GM23338 (cell line): ENCODE measurements at regions not wholly inside any gene's neighbourhood (a gene's known extent, or its start where the extent isn't known, plus 50 kb on each side); places are given as distances from the start of the nearest gene placed in this dataset.

Experiments
- ATAC-seq: fragments of 200-7000 bp; cut with Tn5 transposase; 3 replicates; pipeline ENCODE4 v1.9.1; 2020
- DNase-seq: peaks from one replicate; pipeline ENCODE4 v3.0.0-alpha.2; 2015; ENCODE audit warnings: low spot score
- H2AFZ ChIP-seq: fragments of 200-600 bp; sonication (generic); 2 replicates; pipeline ENCODE4 v1.8.0; 2016; ENCODE audit warnings: antibody characterized with exemption, mild to moderate bottlenecking, moderate library complexity
- H3F3A ChIP-seq: fragments of 200-600 bp; sonication (generic); replicated peaks from 2 replicates; pipeline ENCODE4 v1.8.0; 2017; ENCODE audit warnings: antibody characterized with exemption, mixed run types, low read depth
- H3K27ac ChIP-seq: fragments of 200-600 bp; sonication (generic); 2 replicates; pipeline ENCODE4 v1.6.1; 2016; ENCODE audit warnings: low read depth
- H3K27me3 ChIP-seq: fragments of 200-600 bp; sonication (generic); 2 replicates; pipeline ENCODE4 v1.8.0; 2016; ENCODE audit warnings: mild to moderate bottlenecking, mixed run types, moderate library complexity; ENCODE audit not compliant: insufficient read depth
- H3K36me3 ChIP-seq: fragments of 200-600 bp; sonication (generic); 2 replicates; pipeline ENCODE4 v1.8.0; 2016; ENCODE audit warnings: mild to moderate bottlenecking; ENCODE audit not compliant: insufficient read depth
- H3K4me1 ChIP-seq: fragments of 200-600 bp; sonication (generic); 2 replicates; pipeline ENCODE4 v1.8.0; 2016; ENCODE audit warnings: mild to moderate bottlenecking, moderate library complexity; ENCODE audit not compliant: insufficient read depth
- H3K4me2 ChIP-seq: fragments of 200-600 bp; sonication (generic); 2 replicates; pipeline ENCODE4 v1.7.1; 2017; ENCODE audit warnings: mixed run types
- H3K4me3 ChIP-seq: fragments of 200-600 bp; sonication (generic); 2 replicates; pipeline ENCODE4 v1.6.1; 2016; ENCODE audit warnings: mixed run types
- H3K79me2 ChIP-seq: fragments of 200-600 bp; sonication (generic); replicated peaks from 2 replicates; pipeline ENCODE4 v1.8.0; 2017; ENCODE audit warnings: mild to moderate bottlenecking; ENCODE audit not compliant: insufficient read depth
- H3K9me2 ChIP-seq: fragments of 200-600 bp; sonication (generic); 2 replicates; pipeline ENCODE4 v1.8.0; 2017; ENCODE audit not compliant: insufficient read depth
- H4K20me1 ChIP-seq: fragments of 200-600 bp; sonication (generic); replicated peaks from 2 replicates; pipeline ENCODE4 v1.8.0; 2017; ENCODE audit warnings: mild to moderate bottlenecking; ENCODE audit not compliant: insufficient read depth
- H3K27ac Mint-ChIP-seq: 2 replicates; pipeline ENCODE4 v1.8.0; 2020; ENCODE audit warnings: inconsistent platforms, mild to moderate bottlenecking, moderate library complexity, mixed read lengths
- H3K27me3 Mint-ChIP-seq: 3 replicates; pipeline ENCODE4 v1.8.0; 2022; ENCODE audit warnings: low read depth, mild to moderate bottlenecking, moderate library complexity, mixed read lengths, inconsistent platforms; ENCODE audit not compliant: insufficient read depth, poor library complexity
- H3K36me3 Mint-ChIP-seq: 3 replicates; pipeline ENCODE4 v1.8.0; 2021; ENCODE audit warnings: low read depth, mild to moderate bottlenecking, inconsistent platforms, moderate library complexity, mixed read lengths
- H3K4me1 Mint-ChIP-seq: 3 replicates; pipeline ENCODE4 v1.8.0; 2020; ENCODE audit warnings: mild to moderate bottlenecking, inconsistent platforms, mixed read lengths
- H3K4me3 Mint-ChIP-seq: 3 replicates; pipeline ENCODE4 v1.8.0; 2021; ENCODE audit warnings: moderate library complexity, mild to moderate bottlenecking, inconsistent platforms, mixed read lengths
- H3K9me3 Mint-ChIP-seq: 3 replicates; pipeline ENCODE4 v1.8.0; 2020; ENCODE audit warnings: moderate library complexity, mild to moderate bottlenecking, inconsistent platforms, mixed read lengths
- CTCF ChIP-seq, 2 experiments: fragments of 200-600 bp in 1 of 2; sonication (generic) in 1 of 2; conservative IDR thresholded peaks; 2 replicates each; pipeline versions ENCODE4 v1.5.1 to v1.6.1; 2016 to 2017; ENCODE audit warnings: antibody characterized with exemption in 2 of 2, low read depth in 2 of 2, mild to moderate bottlenecking in 2 of 2, moderate library complexity in 1 of 2
- EZH2phosphoT487 ChIP-seq: fragments of 200-600 bp; sonication (generic); IDR thresholded peaks from one replicate; pipeline ENCODE4 v1.8.1; 2018; ENCODE audit warnings: antibody characterized with exemption; ENCODE audit not compliant: unreplicated experiment
- NANOG ChIP-seq: IDR thresholded peaks from 2 replicates; pipeline ENCODE4 v1.6.1; 2016; ENCODE audit warnings: antibody characterized with exemption, borderline replicate concordance
- REST ChIP-seq: IDR thresholded peaks from one replicate; pipeline ENCODE4 v1.6.1; 2018; ENCODE audit warnings: antibody characterized with exemption; ENCODE audit not compliant: unreplicated experiment
- ZNF331 ChIP-seq: fragments of 250-450 bp; sonication (Bioruptor Pico); IDR thresholded peaks from 2 replicates; pipeline ENCODE4 v1.5.0; 2020; ENCODE audit warnings: low read depth, mild to moderate bottlenecking, moderate library complexity
- ZNF462 ChIP-seq: fragments of 250-450 bp; sonication (Bioruptor Pico); IDR thresholded peaks from 2 replicates; pipeline ENCODE4 v1.5.0; 2020; ENCODE audit warnings: mild to moderate bottlenecking, moderate library complexity

- TF ChIP-seq ZNF462 (CRISPR knock-in tag) (no peak), NANOG (no peak)
Observed at GRCh38 chr5:22986281-22986680, 133.1 kb upstream of the CDH12 start (continued).

- Mint-ChIP-seq H3K9me3 (no peaks in the 10 kb centered on the region), H3K27ac (no peak overlapping the region), H3K4me1 (no peaks in the 10 kb centered on the region), H3K36me3 (no peaks in the 10 kb centered on the region), H3K27me3 (no peaks in the 10 kb centered on the region), H3K4me3 (no peak overlapping the region)
- Histone ChIP-seq H3K4me1 (no peaks in the 10 kb centered on the region), H3K4me2 (no peak overlapping the region), H3K27me3 (no peaks in the 10 kb centered on the region), H3K9me2 (no peaks in the 10 kb centered on the region), H4K20me1 (no peaks in the 10 kb centered on the region), H3K36me3 (no peaks in the 10 kb centered on the region), H3K4me3 (no peak overlapping the region), H2AFZ (no peak overlapping the region), H3F3A (no peaks in the 10 kb centered on the region), H3K27ac (no peak overlapping the region), H3K79me2 (no peaks in the 10 kb centered on the region)
- ATAC-seq (no peak), DNase-seq (no peak)
- TF ChIP-seq ZNF331 (CRISPR knock-in tag) (no peak), EZH2phosphoT487 (no peak), REST (no peak), CTCF (conservative IDR thresholded peaks at IDR 0.05; ENCODE audit: low read depth in 2 of 2) (no peak)
Observed at GRCh38 chr5:22985446-22985845, 132.3 kb upstream of the CDH12 start.
